ENCODE measurements at regions not wholly inside any gene's neighbourhood (a gene's known extent, or its start where the extent isn't known, plus 50 kb on each side); places are given as distances from the start of the nearest gene placed in this dataset.

GRCh38 chr10:4708123-4708759 is 117.8 kb upstream of the AKR1E2 start:
- CTCF ChIA-PET = no interaction called here
- TF ChIP-seq, protein P1, sequence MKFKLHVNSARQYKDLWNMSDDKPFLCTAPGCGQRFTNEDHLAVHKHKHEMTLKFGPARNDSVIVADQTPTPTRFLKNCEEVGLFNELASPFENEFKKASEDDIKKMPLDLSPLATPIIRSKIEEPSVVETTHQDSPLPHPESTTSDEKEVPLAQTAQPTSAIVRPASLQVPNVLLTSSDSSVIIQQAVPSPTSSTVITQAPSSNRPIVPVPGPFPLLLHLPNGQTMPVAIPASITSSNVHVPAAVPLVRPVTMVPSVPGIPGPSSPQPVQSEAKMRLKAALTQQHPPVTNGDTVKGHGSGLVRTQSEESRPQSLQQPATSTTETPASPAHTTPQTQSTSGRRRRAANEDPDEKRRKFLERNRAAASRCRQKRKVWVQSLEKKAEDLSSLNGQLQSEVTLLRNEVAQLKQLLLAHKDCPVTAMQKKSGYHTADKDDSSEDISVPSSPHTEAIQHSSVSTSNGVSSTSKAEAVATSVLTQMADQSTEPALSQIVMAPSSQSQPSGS (tag by site-specific recombination; IDR thresholded peaks at IDR 0.05; ENCODE audit: low read depth) = peak; percentile 53
- TF ChIP-seq INSM2 (tag by site-specific recombination; IDR thresholded peaks at IDR 0.05) = no peak
- TF ChIP-seq, protein P2, sequence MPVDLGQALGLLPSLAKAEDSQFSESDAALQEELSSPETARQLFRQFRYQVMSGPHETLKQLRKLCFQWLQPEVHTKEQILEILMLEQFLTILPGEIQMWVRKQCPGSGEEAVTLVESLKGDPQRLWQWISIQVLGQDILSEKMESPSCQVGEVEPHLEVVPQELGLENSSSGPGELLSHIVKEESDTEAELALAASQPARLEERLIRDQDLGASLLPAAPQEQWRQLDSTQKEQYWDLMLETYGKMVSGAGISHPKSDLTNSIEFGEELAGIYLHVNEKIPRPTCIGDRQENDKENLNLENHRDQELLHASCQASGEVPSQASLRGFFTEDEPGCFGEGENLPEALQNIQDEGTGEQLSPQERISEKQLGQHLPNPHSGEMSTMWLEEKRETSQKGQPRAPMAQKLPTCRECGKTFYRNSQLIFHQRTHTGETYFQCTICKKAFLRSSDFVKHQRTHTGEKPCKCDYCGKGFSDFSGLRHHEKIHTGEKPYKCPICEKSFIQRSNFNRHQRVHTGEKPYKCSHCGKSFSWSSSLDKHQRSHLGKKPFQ (tag by site-specific recombination; IDR thresholded peaks at IDR 0.05) = 0 out of 2 replicates have a peak, but pooled peaks have one; percentile 36

GRCh38 chr10:4707221-4707620 is 118.8 kb upstream of the AKR1E2 start:
- POLR2A ChIA-PET = no interaction called here
- CTCF ChIA-PET = interaction anchor here (0.6 kb wide), 1 partner anchor 1620 kb away, joined by 3 read pairs; no protein-coding TSS in a partner anchor
- Histone ChIP-seq H3K4me3 (ENCODE audit: low read depth, low read length) (no peak overlapping the region), H3K27ac (ENCODE audit: extremely low read depth, low read depth, low read length) (no peak overlapping the region), H3K9me3 (ENCODE audit: control insufficient read depth, insufficient read depth, low read depth, low read length) (no peaks in the 10 kb centered on the region), H3K4me1 (ENCODE audit: control insufficient read depth, insufficient read depth, low read length) (no peaks in the 10 kb centered on the region), H3K36me3 (ENCODE audit: control insufficient read depth in 2 of 2, insufficient read depth in 1 of 2, low read length in 2 of 2) (no peaks in the 10 kb centered on the region)
- no peak for TF ChIP-seq ZNF629 (tag by site-specific recombination; IDR thresholded peaks at IDR 0.05)

More at GRCh38 chr10:4708123-4708759, 117.8 kb upstream of the AKR1E2 start:
- POLR2A ChIA-PET = no interaction called here
- Histone ChIP-seq H3K36me3 (ENCODE audit: control insufficient read depth in 2 of 2, insufficient read depth in 1 of 2, low read length in 2 of 2) (no peaks in the 10 kb centered on the region), H3K9me3 (ENCODE audit: control insufficient read depth, insufficient read depth, low read depth, low read length) (no peaks in the 10 kb centered on the region), H3K4me3 (ENCODE audit: low read depth, low read length) (no peak overlapping the region), H3K27ac (ENCODE audit: extremely low read depth, low read depth, low read length) (no peak overlapping the region), H3K4me1 (ENCODE audit: control insufficient read depth, insufficient read depth, low read length) (no peaks in the 10 kb centered on the region)

- no peaks in the 10 kb centered on the region for H3K9me3 ChIP-seq (ENCODE audit: control insufficient read depth, insufficient read depth, low read depth, low read length)
- H3K27ac ChIP-seq (ENCODE audit: extremely low read depth, low read depth, low read length) = no peak overlapping the region
- H3K4me1 ChIP-seq (ENCODE audit: control insufficient read depth, insufficient read depth, low read length) = no peaks in the 10 kb centered on the region
- CTCF ChIA-PET = interaction anchor here (0.5 kb wide), 1 partner anchor 17 kb away, joined by 3 read pairs; no protein-coding TSS in a partner anchor
- H3K4me3 ChIP-seq (ENCODE audit: low read depth, low read length) = no peak overlapping the region
- H3K36me3 ChIP-seq (ENCODE audit: control insufficient read depth in 2 of 2, insufficient read depth in 1 of 2, low read length in 2 of 2) = no peaks in the 10 kb centered on the region
- POLR2A ChIA-PET = no interaction called here
- TF ChIP-seq INSM2 (tag by site-specific recombination; IDR thresholded peaks at IDR 0.05) = no peak
- no peak for TF ChIP-seq KLF1 (tag by site-specific recombination; IDR thresholded peaks at IDR 0.05)
- TF ChIP-seq, protein P3, sequence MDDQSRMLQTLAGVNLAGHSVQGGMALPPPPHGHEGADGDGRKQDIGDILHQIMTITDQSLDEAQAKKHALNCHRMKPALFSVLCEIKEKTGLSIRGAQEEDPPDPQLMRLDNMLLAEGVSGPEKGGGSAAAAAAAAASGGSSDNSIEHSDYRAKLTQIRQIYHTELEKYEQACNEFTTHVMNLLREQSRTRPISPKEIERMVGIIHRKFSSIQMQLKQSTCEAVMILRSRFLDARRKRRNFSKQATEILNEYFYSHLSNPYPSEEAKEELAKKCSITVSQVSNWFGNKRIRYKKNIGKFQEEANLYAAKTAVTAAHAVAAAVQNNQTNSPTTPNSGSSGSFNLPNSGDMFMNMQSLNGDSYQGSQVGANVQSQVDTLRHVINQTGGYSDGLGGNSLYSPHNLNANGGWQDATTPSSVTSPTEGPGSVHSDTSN (CRISPR knock-in tag; IDR thresholded peaks at IDR 0.05) = no peak
- no peak for TF ChIP-seq ZNF548 (tag by site-specific recombination; IDR thresholded peaks at IDR 0.05)
- TF ChIP-seq ZNF560 (tag by site-specific recombination; IDR thresholded peaks at IDR 0.05; ENCODE audit: borderline replicate concordance) = no peak
- no peak for TF ChIP-seq FEZF1 (tag by site-specific recombination; IDR thresholded peaks at IDR 0.05)
- TF ChIP-seq IKZF3 (tag by site-specific recombination; IDR thresholded peaks at IDR 0.05) = no peak
- TF ChIP-seq HOXC10 (CRISPR knock-in tag; IDR thresholded peaks at IDR 0.05) = no peak
- no peak for TF ChIP-seq SALL2 (tag by site-specific recombination; IDR thresholded peaks at IDR 0.05; ENCODE audit: borderline replicate concordance)
- no peak for TF ChIP-seq MYNN (tag by site-specific recombination; IDR thresholded peaks at IDR 0.05; ENCODE audit: borderline replicate concordance)
- TF ChIP-seq ZBTB1 (tag by site-specific recombination; IDR thresholded peaks at IDR 0.05) = no peak
- TF ChIP-seq, protein P4, sequence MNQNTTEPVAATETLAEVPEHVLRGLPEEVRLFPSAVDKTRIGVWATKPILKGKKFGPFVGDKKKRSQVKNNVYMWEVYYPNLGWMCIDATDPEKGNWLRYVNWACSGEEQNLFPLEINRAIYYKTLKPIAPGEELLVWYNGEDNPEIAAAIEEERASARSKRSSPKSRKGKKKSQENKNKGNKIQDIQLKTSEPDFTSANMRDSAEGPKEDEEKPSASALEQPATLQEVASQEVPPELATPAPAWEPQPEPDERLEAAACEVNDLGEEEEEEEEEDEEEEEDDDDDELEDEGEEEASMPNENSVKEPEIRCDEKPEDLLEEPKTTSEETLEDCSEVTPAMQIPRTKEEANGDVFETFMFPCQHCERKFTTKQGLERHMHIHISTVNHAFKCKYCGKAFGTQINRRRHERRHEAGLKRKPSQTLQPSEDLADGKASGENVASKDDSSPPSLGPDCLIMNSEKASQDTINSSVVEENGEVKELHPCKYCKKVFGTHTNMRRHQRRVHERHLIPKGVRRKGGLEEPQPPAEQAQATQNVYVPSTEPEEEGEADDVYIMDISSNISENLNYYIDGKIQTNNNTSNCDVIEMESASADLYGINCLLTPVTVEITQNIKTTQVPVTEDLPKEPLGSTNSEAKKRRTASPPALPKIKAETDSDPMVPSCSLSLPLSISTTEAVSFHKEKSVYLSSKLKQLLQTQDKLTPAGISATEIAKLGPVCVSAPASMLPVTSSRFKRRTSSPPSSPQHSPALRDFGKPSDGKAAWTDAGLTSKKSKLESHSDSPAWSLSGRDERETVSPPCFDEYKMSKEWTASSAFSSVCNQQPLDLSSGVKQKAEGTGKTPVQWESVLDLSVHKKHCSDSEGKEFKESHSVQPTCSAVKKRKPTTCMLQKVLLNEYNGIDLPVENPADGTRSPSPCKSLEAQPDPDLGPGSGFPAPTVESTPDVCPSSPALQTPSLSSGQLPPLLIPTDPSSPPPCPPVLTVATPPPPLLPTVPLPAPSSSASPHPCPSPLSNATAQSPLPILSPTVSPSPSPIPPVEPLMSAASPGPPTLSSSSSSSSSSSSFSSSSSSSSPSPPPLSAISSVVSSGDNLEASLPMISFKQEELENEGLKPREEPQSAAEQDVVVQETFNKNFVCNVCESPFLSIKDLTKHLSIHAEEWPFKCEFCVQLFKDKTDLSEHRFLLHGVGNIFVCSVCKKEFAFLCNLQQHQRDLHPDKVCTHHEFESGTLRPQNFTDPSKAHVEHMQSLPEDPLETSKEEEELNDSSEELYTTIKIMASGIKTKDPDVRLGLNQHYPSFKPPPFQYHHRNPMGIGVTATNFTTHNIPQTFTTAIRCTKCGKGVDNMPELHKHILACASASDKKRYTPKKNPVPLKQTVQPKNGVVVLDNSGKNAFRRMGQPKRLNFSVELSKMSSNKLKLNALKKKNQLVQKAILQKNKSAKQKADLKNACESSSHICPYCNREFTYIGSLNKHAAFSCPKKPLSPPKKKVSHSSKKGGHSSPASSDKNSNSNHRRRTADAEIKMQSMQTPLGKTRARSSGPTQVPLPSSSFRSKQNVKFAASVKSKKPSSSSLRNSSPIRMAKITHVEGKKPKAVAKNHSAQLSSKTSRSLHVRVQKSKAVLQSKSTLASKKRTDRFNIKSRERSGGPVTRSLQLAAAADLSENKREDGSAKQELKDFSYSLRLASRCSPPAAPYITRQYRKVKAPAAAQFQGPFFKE (tag by site-specific recombination; IDR thresholded peaks at IDR 0.05; ENCODE audit: borderline replicate concordance) = no peak
Measured at GRCh38 chr10:4704034-4704545, 121.9 kb upstream of the AKR1E2 start.
